ENCODE measurements at regions not wholly inside any gene's neighbourhood (a gene's known extent, or its start where the extent isn't known, plus 50 kb on each side); places are given as distances from the start of the nearest gene placed in this dataset.

GRCh38 chr19:30634131-30634830 is 262.1 kb downstream of the ZNF536 start:
- Histone ChIP-seq H3K36me3 (no peaks in the 10 kb centered on the region), H3K4me3 (no peak overlapping the region), H3K9me3 (replicated peaks) (peaks cover 13% of the 10 kb centered on the region), H3K27ac (replicated peaks) (no peak overlapping the region), H3K4me1 (no peaks in the 10 kb centered on the region), H3K27me3 (ENCODE audit: low read depth) (peaks cover 23% of the 10 kb centered on the region)
- intact Hi-C loops (cut with micrococcal nuclease): no loop called here
- DNase-seq: no peak
- TF ChIP-seq CTCF (IDR thresholded peaks at IDR 0.05; ENCODE audit: borderline replicate concordance): no peak

- no peaks in the 10 kb centered on the region for H3K4me1 ChIP-seq
- intact Hi-C loops (cut with micrococcal nuclease): no loop called here
- H3K36me3 ChIP-seq: no peaks in the 10 kb centered on the region
- no peak overlapping the region for H3K4me3 ChIP-seq
- TF ChIP-seq CTCF (IDR thresholded peaks at IDR 0.05; ENCODE audit: borderline replicate concordance): no peak
- H3K27me3 ChIP-seq (ENCODE audit: low read depth): peaks cover 13% of the 10 kb centered on the region
- no peak for DNase-seq
- no peaks in the 10 kb centered on the region for H3K9me3 ChIP-seq (replicated peaks)
- no peak overlapping the region for H3K27ac ChIP-seq (replicated peaks)
These were observed 258.8 kb downstream of the ZNF536 start for GRCh38 chr19:30631033-30631370.

GRCh38 chr19:30630289-30631032 is 258.3 kb downstream of the ZNF536 start:
- peaks cover 19% of the 10 kb centered on the region for H3K27me3 ChIP-seq (ENCODE audit: low read depth)
- no peak overlapping the region for H3K4me3 ChIP-seq
- H3K27ac ChIP-seq (replicated peaks): no peak overlapping the region
- DNase-seq: no peak
- TF ChIP-seq CTCF (IDR thresholded peaks at IDR 0.05; ENCODE audit: borderline replicate concordance): no peak
- intact Hi-C loops (cut with micrococcal nuclease): no loop called here
- H3K9me3 ChIP-seq (replicated peaks): no peaks in the 10 kb centered on the region
- H3K4me1 ChIP-seq: no peaks in the 10 kb centered on the region
- no peaks in the 10 kb centered on the region for H3K36me3 ChIP-seq

- Histone ChIP-seq H3K27ac (replicated peaks) (no peak overlapping the region), H3K9me3 (replicated peaks) (peaks cover under 1% of the 10 kb centered on the region), H3K36me3 (no peaks in the 10 kb centered on the region), H3K27me3 (ENCODE audit: low read depth) (peaks cover 28% of the 10 kb centered on the region), H3K4me3 (no peak overlapping the region), H3K4me1 (no peaks in the 10 kb centered on the region)
- intact Hi-C loops (cut with micrococcal nuclease): no loop called here
- DNase-seq: no peak
- no peak for TF ChIP-seq CTCF (IDR thresholded peaks at IDR 0.05; ENCODE audit: borderline replicate concordance)
These were observed 256.9 kb downstream of the ZNF536 start for GRCh38 chr19:30629086-30629485.

- Histone ChIP-seq H3K4me1 (no peaks in the 10 kb centered on the region), H3K36me3 (no peaks in the 10 kb centered on the region), H3K27me3 (ENCODE audit: low read depth) (peaks cover 47% of the 10 kb centered on the region), H3K4me3 (no peak overlapping the region), H3K27ac (replicated peaks) (no peak overlapping the region), H3K9me3 (replicated peaks) (peaks cover 12% of the 10 kb centered on the region)
- intact Hi-C loops (cut with micrococcal nuclease): no loop called here
- no peak for DNase-seq
- no peak for TF ChIP-seq CTCF (IDR thresholded peaks at IDR 0.05; ENCODE audit: borderline replicate concordance)
These were observed 254.4 kb downstream of the ZNF536 start for GRCh38 chr19:30626626-30626966.

Measured in left ventricle myocardium inferior (tissue), 1 donor.